WTC11 (cell line): ENCODE measurements at regions not wholly inside any gene's neighbourhood (a gene's known extent, or its start where the extent isn't known, plus 50 kb on each side); places are given as distances from the start of the nearest gene placed in this dataset.

Experiments used
- ATF1 ChIP-seq: sonication (generic); formaldehyde crosslinking; IDR thresholded peaks from 2 replicates; pipeline ENCODE4 v1.8.1; 2023; ENCODE audit warnings: mild to moderate bottlenecking, moderate library complexity, missing genetic modification reagents
- CREB1 ChIP-seq: sonication (generic); formaldehyde crosslinking; IDR thresholded peaks from 2 replicates; pipeline ENCODE4 v1.8.0; 2023; ENCODE audit warnings: mild to moderate bottlenecking, missing genetic modification reagents
- ETV6 ChIP-seq: sonication (generic); formaldehyde crosslinking; IDR thresholded peaks from 2 replicates; pipeline ENCODE4 v1.8.1; 2022; ENCODE audit warnings: mild to moderate bottlenecking, missing genetic modification reagents
- FOXP1 ChIP-seq: sonication (generic); formaldehyde crosslinking; IDR thresholded peaks from 2 replicates; pipeline ENCODE4 v1.8.0; 2022; ENCODE audit warnings: missing genetic modification reagents, mild to moderate bottlenecking, moderate library complexity, borderline replicate concordance
- GRHL2 ChIP-seq: fragments of 250-450 bp; sonication (Bioruptor Pico); IDR thresholded peaks from 2 replicates; pipeline ENCODE4 v1.8.0; 2022; ENCODE audit warnings: mild to moderate bottlenecking, moderate library complexity; ENCODE audit not compliant: insufficient replicate concordance, severe bottlenecking
- IRF2 ChIP-seq: sonication (generic); formaldehyde crosslinking; IDR thresholded peaks from 2 replicates; pipeline ENCODE4 v1.8.0; 2022; ENCODE audit warnings: low read depth, missing genetic modification reagents, borderline replicate concordance
- MLX ChIP-seq: sonication (generic); formaldehyde crosslinking; IDR thresholded peaks from 2 replicates; pipeline ENCODE4 v1.8.1; 2023; ENCODE audit warnings: mild to moderate bottlenecking, missing genetic modification reagents, moderate library complexity
- RELA ChIP-seq: sonication (generic); formaldehyde crosslinking; IDR thresholded peaks from 2 replicates; pipeline ENCODE4 v1.8.1; 2022; ENCODE audit warnings: missing genetic modification reagents, mild to moderate bottlenecking, borderline replicate concordance
- ZNF121 ChIP-seq: sonication (generic); formaldehyde crosslinking; IDR thresholded peaks from 2 replicates; pipeline ENCODE4 v1.8.0; 2023; ENCODE audit warnings: missing genetic modification reagents
- ZNF219 ChIP-seq: sonication (generic); formaldehyde crosslinking; IDR thresholded peaks from 2 replicates; pipeline ENCODE4 v1.8.0; 2023; ENCODE audit warnings: missing genetic modification reagents, mild to moderate bottlenecking, borderline replicate concordance
- ZNF317 ChIP-seq: sonication (generic); formaldehyde crosslinking; IDR thresholded peaks from 2 replicates; pipeline ENCODE4 v1.8.1; 2023; ENCODE audit warnings: low read depth, mild to moderate bottlenecking, moderate library complexity, missing genetic modification reagents, borderline replicate concordance
- ZNF396 ChIP-seq: fragments of 250-450 bp; sonication (Bioruptor Pico); IDR thresholded peaks from 2 replicates; pipeline ENCODE4 v1.8.0; 2021; ENCODE audit warnings: mild to moderate bottlenecking, moderate library complexity, borderline replicate concordance
- ZNF423 ChIP-seq: fragments of 250-450 bp; sonication (Bioruptor Pico); IDR thresholded peaks from 2 replicates; pipeline ENCODE4 v2.1.2; 2022; ENCODE audit warnings: mild to moderate bottlenecking, moderate library complexity
- TF ChIP-seq, protein P1 (sequence below): fragments of 250-450 bp; sonication (Bioruptor Pico); IDR thresholded peaks from 2 replicates; pipeline ENCODE4 v1.9.0; 2021; ENCODE audit warnings: mild to moderate bottlenecking, borderline replicate concordance
- TF ChIP-seq, protein P2 (sequence below): sonication (generic); formaldehyde crosslinking; IDR thresholded peaks from 2 replicates; pipeline ENCODE4 v1.8.0; 2022; ENCODE audit warnings: mild to moderate bottlenecking, missing genetic modification reagents
- TF ChIP-seq, protein P3 (sequence below): sonication (generic); formaldehyde crosslinking; IDR thresholded peaks from 2 replicates; pipeline ENCODE4 v1.8.1; 2022; ENCODE audit warnings: low read depth, missing genetic modification reagents, borderline replicate concordance
- TF ChIP-seq, protein P4 (sequence below): sonication (generic); formaldehyde crosslinking; conservative IDR thresholded peaks from 2 replicates; pipeline ENCODE4 v1.8.1; 2023; ENCODE audit warnings: mild to moderate bottlenecking, low read depth, missing genetic modification reagents, moderate library complexity
- TF ChIP-seq, protein P5 (sequence below): sonication (generic); formaldehyde crosslinking; IDR thresholded peaks from 2 replicates; pipeline ENCODE4 v1.8.1; 2023; ENCODE audit warnings: mild to moderate bottlenecking, missing genetic modification reagents
- TF ChIP-seq, protein P6 (sequence below): sonication (generic); formaldehyde crosslinking; IDR thresholded peaks from 2 replicates; pipeline ENCODE4 v1.8.1; 2023; ENCODE audit warnings: mild to moderate bottlenecking, missing genetic modification reagents
- TF ChIP-seq, protein P7 (sequence below): sonication (generic); formaldehyde crosslinking; IDR thresholded peaks from 2 replicates; pipeline ENCODE4 v1.8.1; 2023; ENCODE audit warnings: mild to moderate bottlenecking, missing genetic modification reagents, borderline replicate concordance

DNA sequence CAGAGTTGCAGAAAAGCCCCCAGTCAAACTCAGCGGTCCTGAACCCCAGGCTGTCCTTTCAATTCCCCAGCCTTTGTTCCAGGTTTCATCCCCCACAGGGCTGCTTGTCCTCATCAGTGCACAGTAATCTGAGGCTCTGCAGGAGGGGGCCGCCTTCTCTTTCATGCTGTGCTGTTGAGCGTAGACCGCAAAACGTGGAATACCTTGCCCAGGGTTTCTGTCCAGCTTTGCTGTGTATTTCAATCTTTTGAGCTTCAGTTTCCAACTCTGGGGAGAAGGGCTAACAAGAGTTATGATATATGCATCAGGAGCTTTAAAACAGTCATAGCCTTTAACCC is 64.8 kb downstream of the FAM43A start (continued):
- TF ChIP-seq, protein P1, sequence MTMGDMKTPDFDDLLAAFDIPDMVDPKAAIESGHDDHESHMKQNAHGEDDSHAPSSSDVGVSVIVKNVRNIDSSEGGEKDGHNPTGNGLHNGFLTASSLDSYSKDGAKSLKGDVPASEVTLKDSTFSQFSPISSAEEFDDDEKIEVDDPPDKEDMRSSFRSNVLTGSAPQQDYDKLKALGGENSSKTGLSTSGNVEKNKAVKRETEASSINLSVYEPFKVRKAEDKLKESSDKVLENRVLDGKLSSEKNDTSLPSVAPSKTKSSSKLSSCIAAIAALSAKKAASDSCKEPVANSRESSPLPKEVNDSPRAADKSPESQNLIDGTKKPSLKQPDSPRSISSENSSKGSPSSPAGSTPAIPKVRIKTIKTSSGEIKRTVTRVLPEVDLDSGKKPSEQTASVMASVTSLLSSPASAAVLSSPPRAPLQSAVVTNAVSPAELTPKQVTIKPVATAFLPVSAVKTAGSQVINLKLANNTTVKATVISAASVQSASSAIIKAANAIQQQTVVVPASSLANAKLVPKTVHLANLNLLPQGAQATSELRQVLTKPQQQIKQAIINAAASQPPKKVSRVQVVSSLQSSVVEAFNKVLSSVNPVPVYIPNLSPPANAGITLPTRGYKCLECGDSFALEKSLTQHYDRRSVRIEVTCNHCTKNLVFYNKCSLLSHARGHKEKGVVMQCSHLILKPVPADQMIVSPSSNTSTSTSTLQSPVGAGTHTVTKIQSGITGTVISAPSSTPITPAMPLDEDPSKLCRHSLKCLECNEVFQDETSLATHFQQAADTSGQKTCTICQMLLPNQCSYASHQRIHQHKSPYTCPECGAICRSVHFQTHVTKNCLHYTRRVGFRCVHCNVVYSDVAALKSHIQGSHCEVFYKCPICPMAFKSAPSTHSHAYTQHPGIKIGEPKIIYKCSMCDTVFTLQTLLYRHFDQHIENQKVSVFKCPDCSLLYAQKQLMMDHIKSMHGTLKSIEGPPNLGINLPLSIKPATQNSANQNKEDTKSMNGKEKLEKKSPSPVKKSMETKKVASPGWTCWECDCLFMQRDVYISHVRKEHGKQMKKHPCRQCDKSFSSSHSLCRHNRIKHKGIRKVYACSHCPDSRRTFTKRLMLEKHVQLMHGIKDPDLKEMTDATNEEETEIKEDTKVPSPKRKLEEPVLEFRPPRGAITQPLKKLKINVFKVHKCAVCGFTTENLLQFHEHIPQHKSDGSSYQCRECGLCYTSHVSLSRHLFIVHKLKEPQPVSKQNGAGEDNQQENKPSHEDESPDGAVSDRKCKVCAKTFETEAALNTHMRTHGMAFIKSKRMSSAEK (CRISPR knock-in tag) = no peak
- no peak for TF ChIP-seq MLX (CRISPR knock-in tag)
- TF ChIP-seq ETV6 (CRISPR knock-in tag) = peak; percentile 43; the same call in 1 of the 2 replicates
- no peak for TF ChIP-seq CREB1 (CRISPR knock-in tag)
- TF ChIP-seq IRF2 = no peak
- TF ChIP-seq ZNF317 (CRISPR knock-in tag) = no peak
- TF ChIP-seq, protein P2, sequence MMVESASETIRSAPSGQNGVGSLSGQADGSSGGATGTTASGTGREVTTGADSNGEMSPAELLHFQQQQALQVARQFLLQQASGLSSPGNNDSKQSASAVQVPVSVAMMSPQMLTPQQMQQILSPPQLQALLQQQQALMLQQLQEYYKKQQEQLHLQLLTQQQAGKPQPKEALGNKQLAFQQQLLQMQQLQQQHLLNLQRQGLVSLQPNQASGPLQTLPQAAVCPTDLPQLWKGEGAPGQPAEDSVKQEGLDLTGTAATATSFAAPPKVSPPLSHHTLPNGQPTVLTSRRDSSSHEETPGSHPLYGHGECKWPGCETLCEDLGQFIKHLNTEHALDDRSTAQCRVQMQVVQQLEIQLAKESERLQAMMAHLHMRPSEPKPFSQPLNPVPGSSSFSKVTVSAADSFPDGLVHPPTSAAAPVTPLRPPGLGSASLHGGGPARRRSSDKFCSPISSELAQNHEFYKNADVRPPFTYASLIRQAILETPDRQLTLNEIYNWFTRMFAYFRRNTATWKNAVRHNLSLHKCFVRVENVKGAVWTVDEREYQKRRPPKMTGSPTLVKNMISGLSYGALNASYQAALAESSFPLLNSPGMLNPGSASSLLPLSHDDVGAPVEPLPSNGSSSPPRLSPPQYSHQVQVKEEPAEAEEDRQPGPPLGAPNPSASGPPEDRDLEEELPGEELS (CRISPR knock-in tag) = 0 out of 2 replicates have a peak, but pooled peaks have one; percentile 23
- TF ChIP-seq ZNF423 = peak; percentile 63; the same call in 1 of the 2 replicates
- no peak for TF ChIP-seq ATF1 (CRISPR knock-in tag)
- TF ChIP-seq, protein P3, sequence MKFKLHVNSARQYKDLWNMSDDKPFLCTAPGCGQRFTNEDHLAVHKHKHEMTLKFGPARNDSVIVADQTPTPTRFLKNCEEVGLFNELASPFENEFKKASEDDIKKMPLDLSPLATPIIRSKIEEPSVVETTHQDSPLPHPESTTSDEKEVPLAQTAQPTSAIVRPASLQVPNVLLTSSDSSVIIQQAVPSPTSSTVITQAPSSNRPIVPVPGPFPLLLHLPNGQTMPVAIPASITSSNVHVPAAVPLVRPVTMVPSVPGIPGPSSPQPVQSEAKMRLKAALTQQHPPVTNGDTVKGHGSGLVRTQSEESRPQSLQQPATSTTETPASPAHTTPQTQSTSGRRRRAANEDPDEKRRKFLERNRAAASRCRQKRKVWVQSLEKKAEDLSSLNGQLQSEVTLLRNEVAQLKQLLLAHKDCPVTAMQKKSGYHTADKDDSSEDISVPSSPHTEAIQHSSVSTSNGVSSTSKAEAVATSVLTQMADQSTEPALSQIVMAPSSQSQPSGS (CRISPR knock-in tag) = no peak
- no peak for TF ChIP-seq ZNF121 (CRISPR knock-in tag)
- TF ChIP-seq, protein P4, sequence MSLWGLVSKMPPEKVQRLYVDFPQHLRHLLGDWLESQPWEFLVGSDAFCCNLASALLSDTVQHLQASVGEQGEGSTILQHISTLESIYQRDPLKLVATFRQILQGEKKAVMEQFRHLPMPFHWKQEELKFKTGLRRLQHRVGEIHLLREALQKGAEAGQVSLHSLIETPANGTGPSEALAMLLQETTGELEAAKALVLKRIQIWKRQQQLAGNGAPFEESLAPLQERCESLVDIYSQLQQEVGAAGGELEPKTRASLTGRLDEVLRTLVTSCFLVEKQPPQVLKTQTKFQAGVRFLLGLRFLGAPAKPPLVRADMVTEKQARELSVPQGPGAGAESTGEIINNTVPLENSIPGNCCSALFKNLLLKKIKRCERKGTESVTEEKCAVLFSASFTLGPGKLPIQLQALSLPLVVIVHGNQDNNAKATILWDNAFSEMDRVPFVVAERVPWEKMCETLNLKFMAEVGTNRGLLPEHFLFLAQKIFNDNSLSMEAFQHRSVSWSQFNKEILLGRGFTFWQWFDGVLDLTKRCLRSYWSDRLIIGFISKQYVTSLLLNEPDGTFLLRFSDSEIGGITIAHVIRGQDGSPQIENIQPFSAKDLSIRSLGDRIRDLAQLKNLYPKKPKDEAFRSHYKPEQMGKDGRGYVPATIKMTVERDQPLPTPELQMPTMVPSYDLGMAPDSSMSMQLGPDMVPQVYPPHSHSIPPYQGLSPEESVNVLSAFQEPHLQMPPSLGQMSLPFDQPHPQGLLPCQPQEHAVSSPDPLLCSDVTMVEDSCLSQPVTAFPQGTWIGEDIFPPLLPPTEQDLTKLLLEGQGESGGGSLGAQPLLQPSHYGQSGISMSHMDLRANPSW (CRISPR knock-in tag) = no peak
- TF ChIP-seq, protein P5, sequence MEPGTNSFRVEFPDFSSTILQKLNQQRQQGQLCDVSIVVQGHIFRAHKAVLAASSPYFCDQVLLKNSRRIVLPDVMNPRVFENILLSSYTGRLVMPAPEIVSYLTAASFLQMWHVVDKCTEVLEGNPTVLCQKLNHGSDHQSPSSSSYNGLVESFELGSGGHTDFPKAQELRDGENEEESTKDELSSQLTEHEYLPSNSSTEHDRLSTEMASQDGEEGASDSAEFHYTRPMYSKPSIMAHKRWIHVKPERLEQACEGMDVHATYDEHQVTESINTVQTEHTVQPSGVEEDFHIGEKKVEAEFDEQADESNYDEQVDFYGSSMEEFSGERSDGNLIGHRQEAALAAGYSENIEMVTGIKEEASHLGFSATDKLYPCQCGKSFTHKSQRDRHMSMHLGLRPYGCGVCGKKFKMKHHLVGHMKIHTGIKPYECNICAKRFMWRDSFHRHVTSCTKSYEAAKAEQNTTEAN (CRISPR knock-in tag) = no peak
- TF ChIP-seq, protein P6, sequence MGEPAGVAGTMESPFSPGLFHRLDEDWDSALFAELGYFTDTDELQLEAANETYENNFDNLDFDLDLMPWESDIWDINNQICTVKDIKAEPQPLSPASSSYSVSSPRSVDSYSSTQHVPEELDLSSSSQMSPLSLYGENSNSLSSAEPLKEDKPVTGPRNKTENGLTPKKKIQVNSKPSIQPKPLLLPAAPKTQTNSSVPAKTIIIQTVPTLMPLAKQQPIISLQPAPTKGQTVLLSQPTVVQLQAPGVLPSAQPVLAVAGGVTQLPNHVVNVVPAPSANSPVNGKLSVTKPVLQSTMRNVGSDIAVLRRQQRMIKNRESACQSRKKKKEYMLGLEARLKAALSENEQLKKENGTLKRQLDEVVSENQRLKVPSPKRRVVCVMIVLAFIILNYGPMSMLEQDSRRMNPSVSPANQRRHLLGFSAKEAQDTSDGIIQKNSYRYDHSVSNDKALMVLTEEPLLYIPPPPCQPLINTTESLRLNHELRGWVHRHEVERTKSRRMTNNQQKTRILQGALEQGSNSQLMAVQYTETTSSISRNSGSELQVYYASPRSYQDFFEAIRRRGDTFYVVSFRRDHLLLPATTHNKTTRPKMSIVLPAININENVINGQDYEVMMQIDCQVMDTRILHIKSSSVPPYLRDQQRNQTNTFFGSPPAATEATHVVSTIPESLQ = no peak
- TF ChIP-seq, protein P7, sequence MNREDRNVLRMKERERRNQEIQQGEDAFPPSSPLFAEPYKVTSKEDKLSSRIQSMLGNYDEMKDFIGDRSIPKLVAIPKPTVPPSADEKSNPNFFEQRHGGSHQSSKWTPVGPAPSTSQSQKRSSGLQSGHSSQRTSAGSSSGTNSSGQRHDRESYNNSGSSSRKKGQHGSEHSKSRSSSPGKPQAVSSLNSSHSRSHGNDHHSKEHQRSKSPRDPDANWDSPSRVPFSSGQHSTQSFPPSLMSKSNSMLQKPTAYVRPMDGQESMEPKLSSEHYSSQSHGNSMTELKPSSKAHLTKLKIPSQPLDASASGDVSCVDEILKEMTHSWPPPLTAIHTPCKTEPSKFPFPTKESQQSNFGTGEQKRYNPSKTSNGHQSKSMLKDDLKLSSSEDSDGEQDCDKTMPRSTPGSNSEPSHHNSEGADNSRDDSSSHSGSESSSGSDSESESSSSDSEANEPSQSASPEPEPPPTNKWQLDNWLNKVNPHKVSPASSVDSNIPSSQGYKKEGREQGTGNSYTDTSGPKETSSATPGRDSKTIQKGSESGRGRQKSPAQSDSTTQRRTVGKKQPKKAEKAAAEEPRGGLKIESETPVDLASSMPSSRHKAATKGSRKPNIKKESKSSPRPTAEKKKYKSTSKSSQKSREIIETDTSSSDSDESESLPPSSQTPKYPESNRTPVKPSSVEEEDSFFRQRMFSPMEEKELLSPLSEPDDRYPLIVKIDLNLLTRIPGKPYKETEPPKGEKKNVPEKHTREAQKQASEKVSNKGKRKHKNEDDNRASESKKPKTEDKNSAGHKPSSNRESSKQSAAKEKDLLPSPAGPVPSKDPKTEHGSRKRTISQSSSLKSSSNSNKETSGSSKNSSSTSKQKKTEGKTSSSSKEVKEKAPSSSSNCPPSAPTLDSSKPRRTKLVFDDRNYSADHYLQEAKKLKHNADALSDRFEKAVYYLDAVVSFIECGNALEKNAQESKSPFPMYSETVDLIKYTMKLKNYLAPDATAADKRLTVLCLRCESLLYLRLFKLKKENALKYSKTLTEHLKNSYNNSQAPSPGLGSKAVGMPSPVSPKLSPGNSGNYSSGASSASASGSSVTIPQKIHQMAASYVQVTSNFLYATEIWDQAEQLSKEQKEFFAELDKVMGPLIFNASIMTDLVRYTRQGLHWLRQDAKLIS (CRISPR knock-in tag) = no peak
- no peak for TF ChIP-seq GRHL2 (CRISPR knock-in tag)
- no peak for TF ChIP-seq RELA (CRISPR knock-in tag)
- TF ChIP-seq ZNF396 (CRISPR knock-in tag) = no peak
- no peak for TF ChIP-seq ZNF219 (CRISPR knock-in tag)
- no peak for TF ChIP-seq FOXP1 (CRISPR knock-in tag)
